ENCODE measurements at regions not wholly inside any gene's neighbourhood (a gene's known extent, or its start where the extent isn't known, plus 50 kb on each side); places are given as distances from the start of the nearest gene placed in this dataset.

DNA sequence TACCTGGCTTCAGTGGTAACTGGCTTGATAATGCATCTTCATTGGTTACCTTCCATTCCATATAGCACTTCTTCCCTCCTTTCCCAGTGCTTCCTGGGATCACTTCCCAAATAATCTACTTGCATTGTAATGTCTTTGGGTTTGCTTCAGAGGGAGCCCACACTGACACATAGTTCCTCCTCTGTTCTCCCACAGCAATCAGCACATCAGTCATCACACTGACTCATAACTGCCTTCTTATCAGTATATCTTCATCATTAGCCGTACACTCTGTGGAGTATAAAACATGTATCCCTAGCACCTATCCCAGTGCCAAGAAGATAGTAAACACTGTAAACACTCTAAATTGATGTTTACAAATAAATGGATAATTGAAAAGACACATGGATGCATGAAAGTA lies 91.4 kb upstream of the SCN10A start:
- Histone ChIP-seq H3K9ac (ENCODE audit: low read length) (no peak overlapping the region), H3K4me3 (ENCODE audit: low read length) (no peak overlapping the region), H3K36me3 (ENCODE audit: insufficient read depth, low read length) (no peaks in the 10 kb centered on the region), H3F3A (ENCODE audit: insufficient read depth, low read length, poor library complexity, severe bottlenecking) (no peaks in the 10 kb centered on the region), H3K79me2 (replicated peaks; ENCODE audit: insufficient read depth, low read length) (no peaks in the 10 kb centered on the region), H4K20me1 (ENCODE audit: insufficient read depth) (no peaks in the 10 kb centered on the region), H3K27ac (ENCODE audit: low read length) (no peak overlapping the region), H3K27me3 (ENCODE audit: insufficient read depth, low read depth, low read length) (no peaks in the 10 kb centered on the region), H3K9me2 (ENCODE audit: insufficient read depth, low read length) (no peaks in the 10 kb centered on the region), H3K9me3 (ENCODE audit: low read length) (no peaks in the 10 kb centered on the region), H2AFZ (ENCODE audit: low read depth, low read length) (no peak overlapping the region), H3K4me2 (ENCODE audit: low read length) (no peak overlapping the region)
- no peak for TF ChIP-seq EP300 (conservative IDR thresholded peaks at IDR 0.05; ENCODE audit: poor library complexity, severe bottlenecking)
- no peak for TF ChIP-seq RAD21 (conservative IDR thresholded peaks at IDR 0.05)
- no peak for TF ChIP-seq SMC3 (conservative IDR thresholded peaks at IDR 0.05; ENCODE audit: poor library complexity)
- no peak for TF ChIP-seq TAF1 (IDR thresholded peaks at IDR 0.05; ENCODE audit: low read depth)
- no peak for TF ChIP-seq EZH2 (IDR thresholded peaks at IDR 0.05; ENCODE audit: borderline replicate concordance, insufficient read depth, low read length, poor library complexity, severe bottlenecking)
- TF ChIP-seq, protein P1, sequence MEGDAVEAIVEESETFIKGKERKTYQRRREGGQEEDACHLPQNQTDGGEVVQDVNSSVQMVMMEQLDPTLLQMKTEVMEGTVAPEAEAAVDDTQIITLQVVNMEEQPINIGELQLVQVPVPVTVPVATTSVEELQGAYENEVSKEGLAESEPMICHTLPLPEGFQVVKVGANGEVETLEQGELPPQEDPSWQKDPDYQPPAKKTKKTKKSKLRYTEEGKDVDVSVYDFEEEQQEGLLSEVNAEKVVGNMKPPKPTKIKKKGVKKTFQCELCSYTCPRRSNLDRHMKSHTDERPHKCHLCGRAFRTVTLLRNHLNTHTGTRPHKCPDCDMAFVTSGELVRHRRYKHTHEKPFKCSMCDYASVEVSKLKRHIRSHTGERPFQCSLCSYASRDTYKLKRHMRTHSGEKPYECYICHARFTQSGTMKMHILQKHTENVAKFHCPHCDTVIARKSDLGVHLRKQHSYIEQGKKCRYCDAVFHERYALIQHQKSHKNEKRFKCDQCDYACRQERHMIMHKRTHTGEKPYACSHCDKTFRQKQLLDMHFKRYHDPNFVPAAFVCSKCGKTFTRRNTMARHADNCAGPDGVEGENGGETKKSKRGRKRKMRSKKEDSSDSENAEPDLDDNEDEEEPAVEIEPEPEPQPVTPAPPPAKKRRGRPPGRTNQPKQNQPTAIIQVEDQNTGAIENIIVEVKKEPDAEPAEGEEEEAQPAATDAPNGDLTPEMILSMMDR (IDR thresholded peaks at IDR 0.05; ENCODE audit: poor library complexity, severe bottlenecking), result no peak
- TF ChIP-seq POLR2AphosphoS5 (IDR thresholded peaks at IDR 0.05), result no peak
- TF ChIP-seq, protein P2, sequence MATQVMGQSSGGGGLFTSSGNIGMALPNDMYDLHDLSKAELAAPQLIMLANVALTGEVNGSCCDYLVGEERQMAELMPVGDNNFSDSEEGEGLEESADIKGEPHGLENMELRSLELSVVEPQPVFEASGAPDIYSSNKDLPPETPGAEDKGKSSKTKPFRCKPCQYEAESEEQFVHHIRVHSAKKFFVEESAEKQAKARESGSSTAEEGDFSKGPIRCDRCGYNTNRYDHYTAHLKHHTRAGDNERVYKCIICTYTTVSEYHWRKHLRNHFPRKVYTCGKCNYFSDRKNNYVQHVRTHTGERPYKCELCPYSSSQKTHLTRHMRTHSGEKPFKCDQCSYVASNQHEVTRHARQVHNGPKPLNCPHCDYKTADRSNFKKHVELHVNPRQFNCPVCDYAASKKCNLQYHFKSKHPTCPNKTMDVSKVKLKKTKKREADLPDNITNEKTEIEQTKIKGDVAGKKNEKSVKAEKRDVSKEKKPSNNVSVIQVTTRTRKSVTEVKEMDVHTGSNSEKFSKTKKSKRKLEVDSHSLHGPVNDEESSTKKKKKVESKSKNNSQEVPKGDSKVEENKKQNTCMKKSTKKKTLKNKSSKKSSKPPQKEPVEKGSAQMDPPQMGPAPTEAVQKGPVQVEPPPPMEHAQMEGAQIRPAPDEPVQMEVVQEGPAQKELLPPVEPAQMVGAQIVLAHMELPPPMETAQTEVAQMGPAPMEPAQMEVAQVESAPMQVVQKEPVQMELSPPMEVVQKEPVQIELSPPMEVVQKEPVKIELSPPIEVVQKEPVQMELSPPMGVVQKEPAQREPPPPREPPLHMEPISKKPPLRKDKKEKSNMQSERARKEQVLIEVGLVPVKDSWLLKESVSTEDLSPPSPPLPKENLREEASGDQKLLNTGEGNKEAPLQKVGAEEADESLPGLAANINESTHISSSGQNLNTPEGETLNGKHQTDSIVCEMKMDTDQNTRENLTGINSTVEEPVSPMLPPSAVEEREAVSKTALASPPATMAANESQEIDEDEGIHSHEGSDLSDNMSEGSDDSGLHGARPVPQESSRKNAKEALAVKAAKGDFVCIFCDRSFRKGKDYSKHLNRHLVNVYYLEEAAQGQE (IDR thresholded peaks at IDR 0.05; ENCODE audit: borderline replicate concordance), result no peak
- TF ChIP-seq MXI1 (conservative IDR thresholded peaks at IDR 0.05; ENCODE audit: poor library complexity, severe bottlenecking), result no peak

DNA sequence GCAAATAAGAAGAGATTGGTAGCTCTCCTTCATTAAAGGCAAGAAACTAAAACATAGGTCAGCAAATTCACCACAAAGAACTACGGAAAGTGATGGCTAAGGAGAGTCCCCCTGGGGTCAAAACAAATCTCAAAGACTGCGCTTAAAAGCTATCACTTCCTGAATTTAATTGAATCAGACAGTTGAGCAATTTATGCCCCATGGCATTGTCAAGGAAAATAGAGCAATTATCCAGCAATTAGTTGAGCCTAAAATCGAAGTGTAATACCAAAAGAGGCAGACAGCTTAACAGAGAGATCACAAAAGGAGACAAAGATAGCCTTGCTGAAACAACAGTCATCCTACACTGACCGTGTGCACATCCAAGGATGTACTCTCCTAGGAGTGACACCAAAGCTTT lies 74.4 kb upstream of the SCN10A start:
- H3F3A ChIP-seq (ENCODE audit: insufficient read depth, low read length, poor library complexity, severe bottlenecking), result no peaks in the 10 kb centered on the region
- no peak overlapping the region for H2AFZ ChIP-seq (ENCODE audit: low read depth, low read length)

DNA sequence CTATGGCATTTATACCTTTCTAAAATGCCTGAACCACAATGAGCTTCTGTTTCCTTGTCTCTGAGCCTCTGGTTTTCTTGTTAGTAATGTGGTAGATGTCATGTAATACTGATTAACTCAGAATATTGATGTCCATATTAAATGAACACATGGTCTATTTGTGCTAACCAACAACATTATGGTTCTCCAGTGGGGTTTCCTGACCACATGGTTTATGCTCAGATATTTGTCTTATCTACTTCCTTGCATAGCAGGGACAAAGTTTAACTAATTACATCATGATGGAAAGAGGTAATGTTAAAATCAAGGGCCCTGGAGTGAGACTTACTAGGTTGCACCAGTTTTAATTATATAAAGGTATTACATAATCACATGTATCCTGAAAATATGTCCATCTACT lies 62.6 kb upstream of the SCN10A start:
- Histone ChIP-seq H3K9me3 (ENCODE audit: low read length) (no peaks in the 10 kb centered on the region), H3K36me3 (ENCODE audit: insufficient read depth, low read length) (no peaks in the 10 kb centered on the region), H3F3A (ENCODE audit: insufficient read depth, low read length, poor library complexity, severe bottlenecking) (no peaks in the 10 kb centered on the region), H2AFZ (ENCODE audit: low read depth, low read length) (no peak overlapping the region), H3K27me3 (ENCODE audit: insufficient read depth, low read depth, low read length) (no peaks in the 10 kb centered on the region), H3K4me2 (ENCODE audit: low read length) (no peak overlapping the region), H3K27ac (ENCODE audit: low read length) (no peak overlapping the region), H3K4me3 (ENCODE audit: low read length) (no peak overlapping the region), H3K9me2 (ENCODE audit: insufficient read depth, low read length) (no peaks in the 10 kb centered on the region), H3K9ac (ENCODE audit: low read length) (no peak overlapping the region), H3K79me2 (replicated peaks; ENCODE audit: insufficient read depth, low read length) (no peaks in the 10 kb centered on the region), H4K20me1 (ENCODE audit: insufficient read depth) (no peaks in the 10 kb centered on the region)
- TF ChIP-seq TAF1 (IDR thresholded peaks at IDR 0.05; ENCODE audit: low read depth), result no peak
- TF ChIP-seq EZH2 (IDR thresholded peaks at IDR 0.05; ENCODE audit: borderline replicate concordance, insufficient read depth, low read length, poor library complexity, severe bottlenecking), result no peak
- TF ChIP-seq, protein P1 (IDR thresholded peaks at IDR 0.05; ENCODE audit: poor library complexity, severe bottlenecking), result no peak
- TF ChIP-seq SMC3 (conservative IDR thresholded peaks at IDR 0.05; ENCODE audit: poor library complexity), result no peak
- TF ChIP-seq EP300 (conservative IDR thresholded peaks at IDR 0.05; ENCODE audit: poor library complexity, severe bottlenecking), result no peak
- TF ChIP-seq RAD21 (conservative IDR thresholded peaks at IDR 0.05), result no peak
- no peak for TF ChIP-seq MXI1 (conservative IDR thresholded peaks at IDR 0.05; ENCODE audit: poor library complexity, severe bottlenecking)
- TF ChIP-seq POLR2AphosphoS5 (IDR thresholded peaks at IDR 0.05), result no peak
- TF ChIP-seq, protein P2 (IDR thresholded peaks at IDR 0.05; ENCODE audit: borderline replicate concordance), result no peak

More for the DNA sequence above, 74.4 kb upstream of the SCN10A start:
- Histone ChIP-seq H4K20me1 (ENCODE audit: insufficient read depth) (no peaks in the 10 kb centered on the region), H3K4me3 (ENCODE audit: low read length) (no peak overlapping the region), H3K4me2 (ENCODE audit: low read length) (no peak overlapping the region), H3K36me3 (ENCODE audit: insufficient read depth, low read length) (no peaks in the 10 kb centered on the region), H3K27ac (ENCODE audit: low read length) (no peak overlapping the region), H3K9me3 (ENCODE audit: low read length) (no peaks in the 10 kb centered on the region), H3K27me3 (ENCODE audit: insufficient read depth, low read depth, low read length) (no peaks in the 10 kb centered on the region), H3K9ac (ENCODE audit: low read length) (no peak overlapping the region), H3K79me2 (replicated peaks; ENCODE audit: insufficient read depth, low read length) (no peaks in the 10 kb centered on the region), H3K9me2 (ENCODE audit: insufficient read depth, low read length) (no peaks in the 10 kb centered on the region)
- TF ChIP-seq TAF1 (IDR thresholded peaks at IDR 0.05; ENCODE audit: low read depth), result no peak

Measured in neural cell (in vitro differentiated cells).